Calu3 (cell line): ENCODE measurements at regions not wholly inside any gene's neighbourhood (a gene's known extent, or its start where the extent isn't known, plus 50 kb on each side); places are given as distances from the start of the nearest gene placed in this dataset.

Experiments used
- BruUV-seq: library from RNA; stranded (reverse); fragments of 400-500 nt; replicated peaks from 2 replicates; lab custom pipeline; 2021; lab: Mats Ljungman, UMichigan
- CTCF ChIA-PET: fragments of 300-600 bp; sonication (Branson Sonifier 250); formaldehyde crosslinking; loops from one replicate; lab custom pipeline; 2022; ENCODE audit warnings: antibody characterized with exemption; lab: Charles Lee
- DNase-seq: peaks from one replicate; pipeline ENCODE4 v3.0.0; 2022
- H3K27ac Mint-ChIP-seq: one replicate; pipeline ENCODE4 v1.8.0; 2022; ENCODE audit warnings: mixed read lengths; ENCODE audit not compliant: unreplicated experiment
- H3K27me3 Mint-ChIP-seq: one replicate; pipeline ENCODE4 v1.8.0; 2022; ENCODE audit warnings: mixed read lengths; ENCODE audit not compliant: unreplicated experiment
- H3K36me3 Mint-ChIP-seq: one replicate; pipeline ENCODE4 v1.8.0; 2022; ENCODE audit warnings: mild to moderate bottlenecking, moderate library complexity, mixed read lengths; ENCODE audit not compliant: insufficient read depth, unreplicated experiment
- H3K4me1 Mint-ChIP-seq: one replicate; pipeline ENCODE4 v1.8.0; 2022; ENCODE audit warnings: mild to moderate bottlenecking, low read depth, mixed read lengths; ENCODE audit not compliant: unreplicated experiment
- H3K4me3 Mint-ChIP-seq: one replicate; pipeline ENCODE4 v1.8.0; 2022; ENCODE audit warnings: mild to moderate bottlenecking, low read depth, moderate library complexity, mixed read lengths; ENCODE audit not compliant: unreplicated experiment
- H3K9me3 Mint-ChIP-seq: one replicate; pipeline ENCODE4 v1.8.0; 2022; ENCODE audit warnings: low read depth, mixed read lengths; ENCODE audit not compliant: unreplicated experiment
- CTCF ChIP-seq: fragments of 200-600 bp; IDR thresholded peaks from one replicate; pipeline ENCODE4 v1.8.0; 2022; ENCODE audit warnings: antibody characterized with exemption; ENCODE audit not compliant: unreplicated experiment
- intact Hi-C: fragments of 100-400 bp; cut with micrococcal nuclease; formaldehyde crosslinking; loops from one replicate; pipeline ENCODE4 v1.10.0; 2022; ENCODE audit not compliant: unreplicated experiment

GRCh38 chr20:39605361-39605760 lies 643.2 kb downstream of the DHX35 start:
- no peaks in the 10 kb centered on the region for H3K4me1 Mint-ChIP-seq
- H3K27ac Mint-ChIP-seq = no peak overlapping the region
- no peak overlapping the region for H3K4me3 Mint-ChIP-seq
- no peak for TF ChIP-seq CTCF
- no peaks in the 10 kb centered on the region for H3K27me3 Mint-ChIP-seq
- no TSS peak for BruUV-seq
- H3K9me3 Mint-ChIP-seq = peaks cover 17% of the 10 kb centered on the region
- intact Hi-C loops = no loop called here
- H3K36me3 Mint-ChIP-seq = no peaks in the 10 kb centered on the region
- CTCF ChIA-PET = no interaction called here
- DNase-seq = no peak

GRCh38 chr20:39603219-39603618 lies 641.1 kb downstream of the DHX35 start:
- no TSS peak for BruUV-seq
- Mint-ChIP-seq H3K36me3 (no peaks in the 10 kb centered on the region), H3K4me3 (no peak overlapping the region), H3K4me1 (no peaks in the 10 kb centered on the region), H3K27me3 (no peaks in the 10 kb centered on the region), H3K27ac (no peak overlapping the region), H3K9me3 (peaks cover 20% of the 10 kb centered on the region)
- DNase-seq = no peak
- TF ChIP-seq CTCF = no peak
- CTCF ChIA-PET = no interaction called here
- intact Hi-C loops = no loop called here

- no peak overlapping the region for H3K4me3 Mint-ChIP-seq
- H3K4me1 Mint-ChIP-seq = no peaks in the 10 kb centered on the region
- TF ChIP-seq CTCF = no peak
- BruUV-seq = no TSS peak
- H3K36me3 Mint-ChIP-seq = no peaks in the 10 kb centered on the region
- no peaks in the 10 kb centered on the region for H3K27me3 Mint-ChIP-seq
- peaks cover 20% of the 10 kb centered on the region for H3K9me3 Mint-ChIP-seq
- no peak for DNase-seq
- intact Hi-C loops = no loop called here
- CTCF ChIA-PET = no interaction called here
- no peak overlapping the region for H3K27ac Mint-ChIP-seq
Observed at GRCh38 chr20:39602649-39603048, 640.5 kb downstream of the DHX35 start.

- H3K4me1 Mint-ChIP-seq = no peaks in the 10 kb centered on the region
- BruUV-seq = no TSS peak
- H3K4me3 Mint-ChIP-seq = no peak overlapping the region
- intact Hi-C loops = no loop called here
- no peaks in the 10 kb centered on the region for H3K36me3 Mint-ChIP-seq
- peaks cover 27% of the 10 kb centered on the region for H3K9me3 Mint-ChIP-seq
- H3K27me3 Mint-ChIP-seq = no peaks in the 10 kb centered on the region
- DNase-seq = no peak
- no peak for TF ChIP-seq CTCF
- CTCF ChIA-PET = no interaction called here
- H3K27ac Mint-ChIP-seq = no peak overlapping the region
Observed at GRCh38 chr20:39600871-39601270, 638.7 kb downstream of the DHX35 start.
